ENCODE measurements at regions not wholly inside any gene's neighbourhood (a gene's known extent, or its start where the extent isn't known, plus 50 kb on each side); places are given as distances from the start of the nearest gene placed in this dataset.

DNA sequence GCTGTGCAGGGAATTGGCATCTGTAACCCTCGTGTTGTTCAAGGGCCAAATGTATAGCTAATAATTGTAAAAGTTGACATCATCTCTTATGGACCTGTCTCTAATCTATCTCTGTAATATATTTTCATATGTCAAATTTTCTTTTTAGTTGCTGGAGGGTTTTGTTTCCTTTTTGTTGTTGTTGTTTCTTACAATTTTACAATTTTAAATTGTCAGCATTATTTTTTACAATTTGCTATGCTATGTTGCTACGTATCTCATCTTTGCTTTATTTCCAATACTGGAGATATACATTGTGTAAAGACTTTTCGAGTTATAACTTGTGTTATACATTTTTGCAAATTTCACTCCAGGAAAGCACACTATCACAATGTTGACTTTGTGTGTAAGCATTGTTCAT lies 290.2 kb upstream of the SP4 start:
- no peaks in the 10 kb centered on the region for H4K20me1 ChIP-seq (ENCODE audit: insufficient read depth, low read length)
- no peak overlapping the region for H3K18ac ChIP-seq (ENCODE audit: low read depth, low read length)
- H3K14ac ChIP-seq (replicated peaks; ENCODE audit: low read depth, low read length) = no peak overlapping the region
- intact Hi-C loops (cut with micrococcal nuclease) (no loop called here), dilution Hi-C loops (cut with HindIII; ENCODE audit: low sequenced_read_pairs, unreplicated experiment) (no loop called here), in situ Hi-C loops (cut with MboI; ENCODE audit: low sequenced_read_pairs) (no loop called here)
- H3K36me3 ChIP-seq (ENCODE audit: control insufficient read depth, insufficient read depth, low read length) = no peaks in the 10 kb centered on the region
- peaks cover 4% of the 10 kb centered on the region; the same call in 1 of the 2 replicates for H3K9me3 ChIP-seq (ENCODE audit: control insufficient read depth, insufficient read depth, low read length)
- no peaks in the 10 kb centered on the region for H3K79me1 ChIP-seq (ENCODE audit: low read depth in 1 of 2, low read length in 2 of 2)
- H2BK20ac ChIP-seq (ENCODE audit: low read depth, low read length) = no peak overlapping the region
- no peak overlapping the region for H2BK15ac ChIP-seq (ENCODE audit: low read depth, low read length)
- WGBS, 2 experiments (ENCODE audit: extremely low coverage in 2 of 2, insufficient read length in 1 of 2) = no CpG with 5 or more reads among the region's 3 CpGs
- no peak for TF ChIP-seq MAFK (IDR thresholded peaks at IDR 0.05; ENCODE audit: low read depth, low read length)
- TF ChIP-seq MAZ (IDR thresholded peaks at IDR 0.05; ENCODE audit: borderline replicate concordance, low read depth, low read length) = no peak
- no peak for TF ChIP-seq RFX5 (IDR thresholded peaks at IDR 0.05; ENCODE audit: low read depth, low read length)
- no peak for TF ChIP-seq POLR2A (IDR thresholded peaks at IDR 0.05; ENCODE audit: low read depth, low read length)
- no peak for TF ChIP-seq RAD21 (IDR thresholded peaks at IDR 0.05; ENCODE audit: low read length)
- no peak for TF ChIP-seq SMC3 (IDR thresholded peaks at IDR 0.05; ENCODE audit: low read depth, low read length)
- TF ChIP-seq CEBPB (IDR thresholded peaks at IDR 0.05; ENCODE audit: low read depth, low read length) = no peak
- TF ChIP-seq MXI1 (IDR thresholded peaks at IDR 0.05; ENCODE audit: borderline replicate concordance, low read depth, low read length) = no peak
- TF ChIP-seq NFE2L2 (IDR thresholded peaks at IDR 0.05; ENCODE audit: low read depth, low read length) = no peak
- TF ChIP-seq, protein P1, sequence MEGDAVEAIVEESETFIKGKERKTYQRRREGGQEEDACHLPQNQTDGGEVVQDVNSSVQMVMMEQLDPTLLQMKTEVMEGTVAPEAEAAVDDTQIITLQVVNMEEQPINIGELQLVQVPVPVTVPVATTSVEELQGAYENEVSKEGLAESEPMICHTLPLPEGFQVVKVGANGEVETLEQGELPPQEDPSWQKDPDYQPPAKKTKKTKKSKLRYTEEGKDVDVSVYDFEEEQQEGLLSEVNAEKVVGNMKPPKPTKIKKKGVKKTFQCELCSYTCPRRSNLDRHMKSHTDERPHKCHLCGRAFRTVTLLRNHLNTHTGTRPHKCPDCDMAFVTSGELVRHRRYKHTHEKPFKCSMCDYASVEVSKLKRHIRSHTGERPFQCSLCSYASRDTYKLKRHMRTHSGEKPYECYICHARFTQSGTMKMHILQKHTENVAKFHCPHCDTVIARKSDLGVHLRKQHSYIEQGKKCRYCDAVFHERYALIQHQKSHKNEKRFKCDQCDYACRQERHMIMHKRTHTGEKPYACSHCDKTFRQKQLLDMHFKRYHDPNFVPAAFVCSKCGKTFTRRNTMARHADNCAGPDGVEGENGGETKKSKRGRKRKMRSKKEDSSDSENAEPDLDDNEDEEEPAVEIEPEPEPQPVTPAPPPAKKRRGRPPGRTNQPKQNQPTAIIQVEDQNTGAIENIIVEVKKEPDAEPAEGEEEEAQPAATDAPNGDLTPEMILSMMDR (conservative IDR thresholded peaks at IDR 0.05; ENCODE audit: low read depth, low read length) = no peak
- no peaks in the 10 kb centered on the region for H3K9me1 ChIP-seq (ENCODE audit: insufficient read depth, low read length)
- ATAC-seq (ENCODE audit: low read depth) (no peak), DNase-seq (no peak)
- ChIA-PET CTCF (no interaction called here), POLR2A (ENCODE audit: unreplicated experiment) (no interaction called here)
- no peak overlapping the region for H3K56ac ChIP-seq (ENCODE audit: extremely low read depth, insufficient read depth, low read length)
- no peak overlapping the region for H3K9ac ChIP-seq (ENCODE audit: low read depth, low read length)
- BruUV-seq (replicated peaks) = no TSS peak
- H2BK5ac ChIP-seq (ENCODE audit: low read depth, low read length, poor library complexity, severe bottlenecking) = no peak overlapping the region
- no peaks in the 10 kb centered on the region for H3K4me1 ChIP-seq (ENCODE audit: control insufficient read depth, insufficient read depth, low read length)
- no peaks in the 10 kb centered on the region for H3K27me3 ChIP-seq (ENCODE audit: control insufficient read depth, insufficient read depth, low read length)
- no peak overlapping the region for H4K8ac ChIP-seq (ENCODE audit: low read depth in 2 of 2, low read length in 2 of 2)
- H2AK5ac ChIP-seq (ENCODE audit: low read depth, low read length) = no peak overlapping the region
- no peak overlapping the region for H4K5ac ChIP-seq (ENCODE audit: low read depth, low read length)
- no peak overlapping the region for H3K23ac ChIP-seq (ENCODE audit: low read depth, low read length)
- no peak overlapping the region for H4K91ac ChIP-seq (ENCODE audit: insufficient read depth, low read depth, low read length)
- H3K4me2 ChIP-seq (ENCODE audit: low read depth, low read length) = no peak overlapping the region
- H2AK9ac ChIP-seq (replicated peaks; ENCODE audit: low read depth, low read length, poor library complexity) = no peak overlapping the region
- H3K27ac ChIP-seq (ENCODE audit: insufficient read depth, low read length) = no peak overlapping the region
- no peak overlapping the region for H3K4ac ChIP-seq (ENCODE audit: low read depth, low read length)
- H3K4me3 ChIP-seq (ENCODE audit: insufficient read depth, low read depth, low read length) = no peak overlapping the region
- no peak overlapping the region for H2BK120ac ChIP-seq (ENCODE audit: low read depth, low read length)
- H2AFZ ChIP-seq (replicated peaks; ENCODE audit: low read length, poor library complexity) = no peak overlapping the region
